Activated CD4-positive, alpha-beta T cell treated with anti-CD3 and anti-CD28 coated beads, Interleukin-2, amount 50 U/mL, for 1 hour (primary cell): ENCODE measurements at regions not wholly inside any gene's neighbourhood (a gene's known extent, or its start where the extent isn't known, plus 50 kb on each side); places are given as distances from the start of the nearest gene placed in this dataset.

ENCODE experiments used
- DNase-seq: peaks from one replicate; pipeline ENCODE4 v3.0.0-alpha.2; 2020

DNA sequence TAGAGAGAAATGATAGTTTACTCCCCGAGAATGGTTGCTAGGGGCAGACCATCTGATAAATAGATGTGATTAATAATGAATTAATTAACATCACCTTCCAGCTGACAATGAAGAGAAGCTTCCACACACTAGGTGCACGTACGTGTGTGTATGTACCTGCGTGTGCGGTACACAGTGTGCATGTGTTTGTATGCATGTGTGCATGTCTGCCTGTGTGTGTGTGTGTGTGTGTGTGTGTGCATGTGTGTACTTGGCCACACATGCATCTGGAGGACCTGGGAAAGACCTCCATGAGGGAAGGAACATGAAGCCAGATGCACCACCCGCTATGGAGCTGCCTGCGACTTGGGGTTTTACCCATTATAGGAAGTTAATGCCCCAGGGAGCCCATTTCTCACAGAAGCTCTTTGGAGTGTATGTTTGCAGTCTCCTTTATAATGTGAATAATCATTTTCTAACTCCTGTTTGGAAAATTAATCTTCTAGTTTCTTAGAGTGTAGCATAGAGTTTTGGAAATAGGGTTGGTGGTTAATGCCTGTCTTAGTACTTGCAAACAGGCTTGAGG lies 229.1 kb downstream of the ENGASE start:
- DNase-seq, result no peak

- no peak for DNase-seq
These were observed 226.8 kb downstream of the ENGASE start for GRCh38 chr17:79301469-79301868.

DNA sequence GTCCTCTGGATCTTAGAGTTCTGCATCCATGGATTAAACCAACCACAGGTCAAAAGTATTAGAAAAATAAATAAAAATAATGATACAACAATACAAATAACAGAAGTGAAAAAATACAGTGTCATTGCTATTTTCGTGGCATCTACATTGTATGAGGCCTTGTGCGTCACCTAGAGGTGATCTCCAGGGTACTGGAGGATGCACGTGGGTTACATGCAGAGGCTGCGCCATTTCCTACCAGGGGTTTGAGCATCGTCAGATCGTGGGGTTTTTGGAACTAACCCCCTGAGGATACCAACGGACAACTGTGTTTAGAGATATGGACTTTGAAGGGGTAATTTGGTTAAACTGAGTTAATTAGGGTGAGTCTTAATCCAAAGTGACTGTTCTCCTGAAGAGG lies 224.7 kb downstream of the ENGASE start:
- DNase-seq, result no peak

- DNase-seq, result no peak
These were observed 224.2 kb downstream of the ENGASE start for GRCh38 chr17:79298799-79299198.

- DNase-seq, result no peak
These were observed 221.6 kb downstream of the ENGASE start for GRCh38 chr17:79296243-79296642.

- no peak for DNase-seq
These were observed 220.7 kb downstream of the ENGASE start for GRCh38 chr17:79295307-79295706.

GRCh38 chr17:79294459-79295071 lies 219.9 kb downstream of the ENGASE start:
- peak; percentile 36 for DNase-seq

- DNase-seq, result no peak
These were observed 217.9 kb downstream of the ENGASE start for GRCh38 chr17:79292501-79292900.

DNA sequence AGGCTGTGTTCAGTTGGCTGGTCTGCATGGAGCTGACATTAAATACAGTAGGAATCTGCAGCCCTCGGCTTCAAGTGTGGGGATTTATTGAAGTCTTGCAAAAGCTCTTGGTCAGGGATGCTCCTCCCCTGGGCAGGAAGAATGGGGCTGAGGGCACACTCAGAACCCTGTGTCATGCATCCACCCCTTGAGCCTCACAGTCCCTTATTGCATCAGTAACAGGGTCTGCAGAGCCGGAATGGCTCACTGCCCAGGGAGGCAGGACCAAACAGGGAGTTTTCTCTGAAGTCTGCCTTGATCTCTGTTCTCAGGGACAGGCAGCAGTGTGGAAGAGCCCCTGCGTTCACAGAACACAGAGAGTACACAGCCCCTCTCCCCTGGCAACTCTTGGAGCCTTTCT lies 216.8 kb downstream of the ENGASE start:
- DNase-seq, result no peak

GRCh38 chr17:79290726-79291125 lies 216.1 kb downstream of the ENGASE start:
- DNase-seq, result no peak

DNA sequence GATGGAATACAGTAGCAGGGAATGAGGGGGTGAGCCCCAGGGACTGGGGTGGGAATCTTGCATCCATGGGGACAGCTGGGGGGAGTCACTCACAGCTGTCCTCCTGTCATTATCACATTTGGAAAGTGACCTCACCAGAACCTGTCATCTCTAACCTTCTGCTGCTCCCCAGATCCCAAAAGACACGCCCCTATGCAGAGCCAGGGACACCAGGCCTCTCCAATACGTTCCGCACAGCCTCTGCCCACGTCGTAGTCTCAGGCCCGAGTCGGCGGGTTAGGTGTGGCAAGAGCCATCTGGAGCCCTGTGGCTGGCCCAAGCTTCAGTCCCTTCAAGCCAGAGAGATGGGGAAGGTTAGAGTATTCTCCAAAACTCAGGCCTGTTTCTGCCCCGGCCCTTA lies 214.3 kb downstream of the ENGASE start:
- DNase-seq, result no peak

DNA sequence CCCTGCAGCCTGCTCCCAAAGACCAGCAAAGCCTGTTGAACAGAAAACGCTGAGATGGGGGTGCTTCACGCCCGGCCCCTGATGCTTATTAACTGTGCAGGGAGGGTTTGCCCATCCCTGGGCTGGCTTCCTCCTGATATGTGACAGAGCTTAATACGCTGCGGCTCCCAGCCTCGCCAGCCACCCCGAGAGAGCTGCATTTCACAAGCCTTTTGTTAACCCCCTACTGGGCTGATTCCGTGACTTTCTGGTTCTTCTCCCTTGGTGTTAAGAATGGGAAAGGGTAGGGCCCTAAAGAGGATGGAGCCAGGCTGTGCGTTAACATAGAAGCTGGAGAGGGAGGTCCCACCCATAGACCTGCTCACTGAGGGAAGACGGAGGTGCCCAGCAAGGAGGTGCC lies 211.8 kb downstream of the ENGASE start:
- no peak for DNase-seq

DNA sequence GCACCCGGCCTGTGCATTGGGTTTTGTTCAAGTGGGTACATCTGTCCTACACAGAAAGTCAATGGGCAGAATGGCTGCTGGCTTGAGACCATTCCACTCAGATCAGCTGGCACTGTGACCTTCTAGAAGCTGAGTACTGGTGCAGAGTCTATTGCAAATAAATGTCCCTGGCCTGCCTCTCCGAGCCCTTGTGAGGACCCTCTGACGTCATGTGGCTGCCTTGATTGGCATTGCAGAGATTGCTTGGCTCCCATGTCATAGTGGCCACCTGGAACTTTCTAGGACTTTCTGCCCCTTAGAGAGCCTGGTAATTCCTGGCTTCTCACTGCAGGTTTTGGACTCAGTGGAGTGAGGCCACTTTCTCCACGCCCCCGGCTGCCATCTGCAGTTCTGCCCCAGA lies 211.3 kb downstream of the ENGASE start:
- no peak for DNase-seq

GRCh38 chr17:79282294-79282693 lies 207.7 kb downstream of the ENGASE start:
- no peak for DNase-seq

- no peak for DNase-seq
These were observed 207.2 kb downstream of the ENGASE start for GRCh38 chr17:79281803-79282202.

GRCh38 chr17:79280866-79281572 lies 206.4 kb downstream of the ENGASE start:
- DNase-seq, result no peak

- DNase-seq, result no peak
These were observed 205.4 kb downstream of the ENGASE start for GRCh38 chr17:79280010-79280409.

GRCh38 chr17:79279320-79279719 lies 204.7 kb downstream of the ENGASE start:
- no peak for DNase-seq

DNA sequence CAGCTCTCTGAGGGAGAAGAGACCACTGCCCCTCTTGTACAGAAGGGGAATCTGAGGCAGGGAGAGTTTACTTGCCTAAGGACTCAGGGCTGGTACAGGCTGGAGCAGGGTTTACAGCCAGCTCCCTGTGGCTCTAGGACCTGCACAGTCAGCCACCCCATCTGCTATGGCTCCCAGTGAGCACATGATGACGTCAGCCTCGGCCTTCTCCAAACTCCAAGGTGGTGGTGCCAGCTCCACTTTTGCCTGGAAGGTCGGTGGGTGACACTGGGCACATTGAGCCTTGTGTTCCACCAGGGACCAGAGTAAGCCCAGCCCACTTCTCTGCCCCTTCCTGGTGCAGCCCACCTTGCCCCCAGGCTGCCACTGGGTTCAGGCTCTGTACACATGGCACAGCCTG lies 202.2 kb downstream of the ENGASE start:
- no peak for DNase-seq

DNA sequence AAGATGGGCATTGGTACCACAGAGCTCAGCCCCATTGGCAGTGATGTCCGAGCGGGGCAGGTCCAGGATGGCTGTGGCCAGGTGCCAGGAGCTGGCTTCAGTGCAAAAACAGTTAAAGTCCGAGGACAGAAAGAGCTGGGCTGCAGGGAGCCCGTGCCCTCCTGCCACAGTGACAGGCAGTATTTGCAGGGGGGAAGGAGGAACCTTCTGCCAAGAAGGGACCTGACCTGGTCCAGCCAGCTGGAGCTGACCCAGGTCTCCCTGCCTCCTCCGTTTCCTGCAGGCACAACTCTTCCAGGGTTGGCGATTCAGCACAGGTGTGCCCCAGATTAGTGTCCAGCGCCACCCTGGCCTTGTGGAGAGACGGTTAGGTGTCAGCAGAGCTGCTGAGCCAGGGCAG lies 199.0 kb downstream of the ENGASE start:
- DNase-seq, result no peak

- no peak for DNase-seq
These were observed 198.1 kb downstream of the ENGASE start for GRCh38 chr17:79272666-79273219.

GRCh38 chr17:79272220-79272619 lies 197.6 kb downstream of the ENGASE start:
- no peak for DNase-seq

DNA sequence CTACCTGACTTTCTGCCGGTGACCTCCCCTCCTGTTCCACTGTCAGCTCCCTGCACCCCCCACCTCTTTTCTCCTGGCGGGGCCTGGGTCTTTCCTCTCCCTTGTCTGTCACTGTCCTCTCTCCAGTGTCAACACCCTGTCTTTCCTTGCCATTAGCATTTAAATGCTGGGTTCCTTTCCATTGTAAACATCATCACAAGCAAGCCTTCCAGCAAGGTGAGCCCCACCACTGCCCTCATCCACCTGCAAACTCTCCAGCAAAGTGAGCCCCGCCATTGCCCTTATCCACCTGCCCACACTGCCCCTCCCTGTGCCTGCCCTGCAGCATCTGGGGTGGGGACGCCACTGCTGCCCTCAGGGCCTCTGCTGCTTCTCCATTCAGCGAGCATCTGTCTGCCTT lies 195.0 kb downstream of the ENGASE start:
- DNase-seq, result no peak

DNA sequence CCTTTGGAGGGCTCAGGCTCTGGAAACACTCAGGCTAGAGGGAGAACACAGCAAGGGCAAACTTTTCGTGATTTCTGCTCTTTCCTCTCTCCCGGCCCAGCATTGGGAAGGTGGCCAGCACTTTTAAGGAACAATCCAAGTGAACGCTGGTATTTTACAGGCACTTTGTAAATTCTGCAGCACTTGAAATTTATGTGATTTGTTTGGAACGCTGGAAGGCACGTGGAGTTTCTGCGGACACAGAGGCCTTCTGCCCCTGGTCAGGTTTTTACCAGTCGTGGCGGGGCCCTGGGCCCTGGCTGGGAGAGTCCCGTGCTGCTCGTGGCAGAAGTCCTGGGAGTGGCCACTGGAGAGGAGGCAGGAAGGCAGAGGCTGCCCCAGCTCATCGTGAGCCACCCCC lies 188.6 kb downstream of the ENGASE start:
- DNase-seq, result no peak
